Amniotic stem cell (primary cell): ENCODE measurements at regions not wholly inside any gene's neighbourhood (a gene's known extent, or its start where the extent isn't known, plus 50 kb on each side); places are given as distances from the start of the nearest gene placed in this dataset.

Experiments
- DNase-seq: peaks from one replicate; lab custom pipeline; 2025; lab: John Stamatoyannopoulos, UW

GRCh38 chr10:58996866-58997265 lies 179.6 kb upstream of the PHYHIPL start:
- DNase-seq, result no peak

DNA sequence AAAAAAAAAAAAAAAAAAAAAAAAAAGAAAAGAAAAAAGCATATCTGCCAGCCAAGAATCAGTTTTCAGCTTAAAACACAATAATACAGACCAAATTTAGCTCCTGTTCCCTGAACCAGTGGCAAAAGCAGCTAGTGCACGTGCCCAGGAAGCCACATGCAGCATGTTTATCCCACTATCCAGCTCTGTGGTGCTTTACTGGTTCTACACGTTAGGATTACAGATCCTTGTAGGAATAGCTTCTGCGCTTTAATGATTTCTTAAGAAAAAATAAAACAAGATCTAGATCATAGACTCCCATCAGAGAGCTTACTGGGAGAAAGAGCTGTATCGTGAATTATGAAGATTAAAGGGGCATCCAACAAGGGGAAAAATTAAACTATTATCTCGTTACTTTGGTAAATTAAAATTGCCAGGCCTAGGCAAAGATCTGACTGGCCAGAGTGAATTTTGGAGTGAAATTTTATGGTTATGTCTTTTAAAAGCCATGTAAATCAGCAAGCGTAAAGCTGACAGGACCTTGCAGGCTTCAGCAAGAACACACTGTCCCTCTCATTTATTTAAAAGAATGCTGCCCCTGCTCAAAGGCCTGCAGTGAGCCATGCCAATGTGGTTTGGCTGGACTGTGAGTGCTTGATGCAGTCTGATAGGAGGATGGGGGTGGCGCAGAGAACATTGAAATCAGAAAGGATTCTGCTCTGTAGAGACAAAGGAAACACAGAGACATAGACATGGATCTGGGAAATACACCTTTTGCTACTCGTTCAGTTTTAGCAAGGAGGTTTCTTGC lies 177.3 kb upstream of the PHYHIPL start:
- DNase-seq, result no peak

DNA sequence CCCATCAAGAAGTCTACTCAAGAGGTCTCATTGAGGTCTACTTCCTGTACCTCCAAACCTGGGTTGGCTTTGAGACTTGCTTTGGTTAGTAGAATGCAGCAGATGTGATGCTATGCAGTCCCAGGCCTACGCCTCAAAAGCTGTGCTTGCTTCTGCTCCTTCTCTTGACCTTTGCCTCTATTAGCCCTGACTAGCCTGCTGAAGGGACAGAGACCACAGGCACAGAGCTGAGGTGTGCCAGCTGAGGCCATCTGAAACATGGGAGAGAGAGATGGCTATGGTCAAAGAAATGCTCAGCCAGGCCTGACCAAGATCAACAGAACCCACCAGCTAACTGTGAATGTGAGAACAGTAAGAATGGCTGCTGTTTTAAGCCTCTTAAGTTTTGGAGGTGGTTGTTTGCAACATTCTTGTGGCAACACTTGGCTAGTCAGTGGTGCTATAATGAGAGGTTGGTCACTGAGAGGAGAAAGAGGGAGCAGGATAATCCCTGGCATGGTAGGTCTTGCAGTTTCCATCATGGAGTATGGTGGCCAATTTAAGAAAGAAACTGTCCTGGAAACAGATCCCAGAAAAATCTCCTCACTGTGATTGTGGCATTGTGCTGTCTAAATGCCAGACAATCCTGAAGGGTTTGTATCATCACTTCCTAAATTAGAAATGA lies 176.1 kb upstream of the PHYHIPL start:
- no peak for DNase-seq

GRCh38 chr10:59002011-59002410 lies 174.4 kb upstream of the PHYHIPL start:
- DNase-seq, result no peak

GRCh38 chr10:59003203-59003602 lies 173.2 kb upstream of the PHYHIPL start:
- no peak for DNase-seq

GRCh38 chr10:59004392-59004791 lies 172.1 kb upstream of the PHYHIPL start:
- DNase-seq, result no peak

DNA sequence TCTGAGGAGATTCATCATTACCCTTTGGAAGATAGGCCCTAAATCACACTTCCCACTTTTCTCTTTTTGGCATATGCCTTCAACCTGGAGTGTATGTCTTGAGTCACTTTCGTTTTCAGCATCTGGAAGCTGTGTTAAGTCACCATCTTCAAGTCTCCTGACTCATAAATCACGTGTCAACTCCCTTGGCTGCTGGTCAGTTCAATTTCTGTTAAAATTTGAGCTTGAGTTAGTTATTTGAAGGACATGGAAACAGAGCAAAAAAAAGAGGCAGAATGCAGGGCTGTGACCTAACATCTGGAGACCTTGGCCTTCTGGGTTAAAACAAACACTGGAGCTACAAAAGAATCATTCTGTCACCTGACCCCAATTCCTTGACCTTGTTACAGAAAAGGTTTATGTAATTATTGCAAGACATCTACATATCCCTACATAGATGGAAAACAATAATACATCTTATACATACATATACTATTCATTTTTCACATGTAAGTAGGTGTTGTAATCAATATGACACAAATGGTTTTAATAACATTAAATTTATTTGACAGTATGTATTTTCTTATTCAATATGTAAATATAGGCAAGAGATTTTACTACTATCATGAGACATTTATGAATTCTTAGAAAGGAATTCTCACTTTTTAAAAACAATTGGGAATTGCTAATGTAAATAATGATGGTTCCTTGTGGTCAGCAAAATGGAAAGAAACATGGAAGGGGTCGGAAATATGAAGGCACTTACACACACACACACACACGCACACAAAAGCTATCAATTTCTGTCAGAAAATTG lies 169.7 kb upstream of the PHYHIPL start:
- DNase-seq, result peak; percentile 41

GRCh38 chr10:59007307-59008025 lies 169.0 kb upstream of the PHYHIPL start:
- DNase-seq, result no peak

DNA sequence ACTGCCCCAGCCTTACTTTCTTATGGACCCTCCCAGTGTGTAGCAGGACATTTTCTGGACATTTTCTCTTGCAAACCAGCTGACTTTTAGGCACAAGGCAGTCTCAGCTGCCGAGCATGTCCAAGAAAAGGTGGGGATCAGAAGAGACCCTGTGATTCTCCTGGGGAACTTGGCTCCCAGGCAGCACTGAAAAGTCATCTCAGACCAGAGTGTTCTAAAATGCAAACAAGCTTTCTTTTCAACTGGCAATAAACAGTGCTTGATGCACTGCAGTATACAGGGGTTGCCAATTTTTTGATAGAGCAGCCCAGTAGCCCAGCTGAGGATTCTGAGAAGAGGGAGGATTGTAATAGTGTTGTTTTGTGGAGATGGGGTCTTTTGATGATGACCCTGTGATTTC lies 168.0 kb upstream of the PHYHIPL start:
- DNase-seq, result no peak

DNA sequence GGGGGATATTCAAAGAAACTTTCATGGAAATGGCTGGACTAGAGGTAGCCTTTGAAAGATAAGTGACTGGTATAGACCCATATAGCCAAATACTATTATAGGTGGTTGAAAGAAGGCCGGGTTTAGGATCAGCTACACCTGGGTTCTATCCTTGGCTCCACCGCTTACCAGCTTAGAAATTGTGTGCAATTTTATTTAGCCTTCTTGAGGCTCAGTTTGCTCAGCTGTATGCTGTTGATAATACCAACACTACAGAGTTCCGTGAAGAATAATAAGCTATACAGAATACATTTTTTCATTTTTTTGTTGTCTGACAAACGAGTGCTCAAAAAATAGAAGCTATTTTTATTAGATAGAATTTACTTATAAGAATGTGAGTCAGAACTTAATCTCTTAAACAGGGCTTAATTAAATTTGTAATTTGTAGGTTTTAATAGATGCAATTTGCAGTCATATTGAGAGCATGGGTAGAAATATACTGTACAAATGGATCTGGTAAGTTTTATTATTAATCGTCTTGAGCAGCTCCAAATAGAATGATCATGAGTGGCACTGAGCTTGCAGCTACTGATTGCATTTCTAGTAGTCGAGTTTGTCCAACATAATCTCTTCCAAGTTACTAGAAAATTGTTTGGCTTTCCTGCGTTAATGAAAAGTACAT lies 164.3 kb upstream of the PHYHIPL start:
- no peak for DNase-seq

GRCh38 chr10:59012839-59013238 lies 163.6 kb upstream of the PHYHIPL start:
- no peak for DNase-seq

DNA sequence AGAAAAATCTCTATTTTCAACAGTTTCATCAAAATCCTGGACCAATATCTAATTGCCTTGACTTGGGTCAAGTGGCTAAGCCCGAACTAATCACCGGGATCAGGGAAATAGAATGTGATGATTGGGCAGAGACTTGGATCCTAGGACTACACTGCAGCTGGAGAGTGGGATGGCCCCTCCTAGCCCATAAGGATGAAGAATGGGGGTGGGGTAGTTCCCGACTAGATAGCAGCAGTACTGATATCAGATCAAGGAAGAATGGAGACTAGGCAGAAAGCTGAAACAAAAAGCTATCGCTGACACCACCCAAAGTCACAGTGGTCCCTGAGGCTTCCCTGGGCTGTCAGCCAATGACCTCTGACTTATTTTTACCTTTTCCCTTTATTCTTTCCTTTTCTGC lies 160.4 kb upstream of the PHYHIPL start:
- DNase-seq, result no peak

DNA sequence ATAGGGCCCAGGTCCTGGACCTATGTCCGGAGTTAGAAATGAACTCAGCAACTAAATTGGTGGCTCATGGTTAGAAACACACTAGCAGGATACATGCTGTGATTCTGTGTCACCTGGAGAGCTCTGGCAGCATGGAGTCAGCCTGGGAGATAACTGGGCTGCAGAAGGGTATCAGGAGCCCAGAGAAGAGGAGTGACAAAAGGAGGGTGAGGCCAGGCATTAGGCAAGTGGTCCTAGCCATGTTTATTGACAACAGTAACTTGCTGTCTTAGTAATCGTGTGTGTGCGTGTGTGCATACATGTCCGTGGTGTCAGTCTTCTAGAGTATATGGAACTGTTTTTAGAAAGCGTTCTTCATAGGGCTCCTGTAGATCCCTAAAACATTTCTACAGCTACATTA lies 157.5 kb upstream of the PHYHIPL start:
- no peak for DNase-seq

GRCh38 chr10:59019603-59020002 lies 156.8 kb upstream of the PHYHIPL start:
- DNase-seq, result no peak

- no peak for DNase-seq
Measured at GRCh38 chr10:59020502-59020901, 155.9 kb upstream of the PHYHIPL start.

DNA sequence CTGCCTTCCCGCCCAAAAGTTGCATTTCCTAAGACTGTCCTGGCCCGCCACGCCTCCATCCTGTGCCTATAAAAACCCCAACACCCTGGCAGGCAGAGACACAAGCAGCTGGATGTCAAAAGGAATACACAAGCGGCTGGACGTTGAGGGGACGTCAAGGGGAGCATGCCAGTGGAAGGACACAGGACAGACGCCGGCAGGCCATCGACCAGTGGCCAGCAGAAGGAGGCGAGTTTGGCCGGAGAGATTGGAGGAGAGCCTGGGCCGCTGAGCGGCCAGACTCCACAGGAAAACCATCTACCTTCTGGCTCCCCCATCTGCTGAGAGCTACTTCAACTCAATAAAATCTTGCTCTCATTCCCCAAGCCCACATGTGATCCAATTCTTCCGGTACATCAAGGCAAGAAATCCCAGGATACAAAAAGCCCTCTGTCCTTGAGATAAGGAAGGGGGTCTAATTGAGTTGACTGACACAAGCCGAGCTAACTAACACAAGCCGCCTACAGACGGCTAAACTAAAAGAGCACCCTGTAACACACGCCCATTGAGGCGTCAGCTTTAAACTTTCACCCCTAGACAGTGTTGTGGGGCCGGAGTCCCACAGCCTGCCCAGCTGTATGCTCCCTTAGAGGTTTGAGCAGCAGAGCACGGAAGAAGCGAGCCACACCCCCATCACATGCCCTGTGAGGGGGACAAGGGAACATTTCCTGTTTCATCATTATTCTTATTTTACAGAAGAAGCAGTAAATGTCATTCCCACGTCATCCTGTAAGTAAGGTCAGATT lies 150.3 kb upstream of the PHYHIPL start:
- no peak for DNase-seq

GRCh38 chr10:59027975-59028655 lies 148.3 kb upstream of the PHYHIPL start:
- DNase-seq, result no peak

- no peak for DNase-seq
Measured at GRCh38 chr10:59033622-59034021, 142.8 kb upstream of the PHYHIPL start.

DNA sequence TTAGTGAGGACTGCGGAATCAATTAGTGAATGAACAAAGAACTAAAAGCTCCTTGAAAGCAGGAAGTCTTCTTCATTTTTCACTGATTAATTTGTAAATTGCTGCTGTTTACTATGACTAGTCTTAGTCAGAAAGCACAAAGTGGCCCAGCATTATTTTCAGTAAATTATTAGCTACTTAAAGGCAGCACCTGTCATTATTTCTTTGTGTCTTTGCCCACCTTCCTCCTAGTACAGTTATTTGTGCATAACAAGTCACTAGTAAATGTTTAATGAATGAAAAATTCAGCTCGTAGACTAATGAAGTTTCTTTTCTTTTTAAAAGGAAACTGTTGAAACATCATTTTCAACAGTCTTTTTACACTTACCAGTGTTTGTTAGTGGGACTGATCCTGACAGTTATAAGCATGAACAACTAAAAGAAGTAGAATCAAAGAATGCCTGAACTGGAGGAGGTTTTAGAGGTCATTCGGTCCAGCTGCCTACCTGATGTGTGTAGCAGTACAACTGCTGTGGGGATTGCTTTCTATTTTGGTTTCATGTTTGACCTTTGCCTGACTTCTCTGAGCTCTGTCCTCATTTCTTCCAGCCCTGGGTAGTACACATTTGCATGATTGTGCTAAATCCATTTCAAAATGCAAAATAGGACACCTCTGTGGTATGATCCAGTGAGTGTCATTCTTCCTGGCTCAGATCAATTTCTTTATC lies 140.0 kb upstream of the PHYHIPL start:
- DNase-seq, result no peak

- no peak for DNase-seq
Measured at GRCh38 chr10:59037018-59037389, 139.4 kb upstream of the PHYHIPL start.
